Liver (tissue), 8 donors: ENCODE measurements at regions not wholly inside any gene's neighbourhood (a gene's known extent, or its start where the extent isn't known, plus 50 kb on each side); places are given as distances from the start of the nearest gene placed in this dataset.

Experiments
- DNase-seq: peaks from one replicate; pipeline ENCODE4 v3.0.0-alpha.2; 2017; ENCODE audit warnings: low spot score
- H3K27ac ChIP-seq, 2 donors: one replicate each; pipeline ENCODE4 v1.7.0; 2013; ENCODE audit warnings: inconsistent platforms in 2 of 2, low read length in 2 of 2, control low read depth in 1 of 2, low read depth in 1 of 2, mild to moderate bottlenecking in 1 of 2
- H3K27me3 ChIP-seq, 4 donors: one replicate each; pipeline versions ENCODE4 v1.6.1 to v1.7.0; 2013; ENCODE audit warnings: low read length in 3 of 4, inconsistent platforms in 1 of 4, mild to moderate bottlenecking in 1 of 4, moderate library complexity in 1 of 4; ENCODE audit not compliant: control insufficient read depth in 4 of 4, insufficient read depth in 4 of 4
- H3K36me3 ChIP-seq, 4 donors: one replicate each; pipeline versions ENCODE4 v1.6.1 to v1.7.0; 2013; ENCODE audit warnings: low read length in 3 of 4, mild to moderate bottlenecking in 3 of 4, low read depth in 1 of 4, moderate library complexity in 1 of 4; ENCODE audit not compliant: control insufficient read depth in 4 of 4, insufficient read depth in 3 of 4
- H3K4me1 ChIP-seq, 4 donors: one replicate each; pipeline versions ENCODE4 v1.6.1 to v1.7.0; 2013; ENCODE audit warnings: low read length in 3 of 4, mild to moderate bottlenecking in 3 of 4, moderate library complexity in 1 of 4; ENCODE audit not compliant: control insufficient read depth in 4 of 4, insufficient read depth in 4 of 4
- H3K4me3 ChIP-seq, 3 donors: one replicate each; pipeline versions ENCODE4 v1.6.1 to v1.7.0; 2013; ENCODE audit warnings: low read length in 3 of 3, control low read depth in 1 of 3, low read depth in 1 of 3, mild to moderate bottlenecking in 1 of 3
- H3K9ac ChIP-seq, 2 donors: one replicate each; pipeline ENCODE4 v1.7.0; 2013; ENCODE audit warnings: low read length in 2 of 2, mild to moderate bottlenecking in 2 of 2, moderate library complexity in 2 of 2, control low read depth in 1 of 2, low read depth in 1 of 2
- H3K9me3 ChIP-seq, 4 donors: one replicate each; pipeline versions ENCODE4 v1.6.1 to v1.7.0; 2013; ENCODE audit warnings: low read length in 3 of 4; ENCODE audit not compliant: control insufficient read depth in 4 of 4
- FOXA1 ChIP-seq: IDR thresholded peaks from 2 replicates; pipeline ENCODE4 v1.6.1; 2016; ENCODE audit warnings: antibody characterized with exemption
- FOXA2 ChIP-seq: IDR thresholded peaks from 2 replicates; pipeline ENCODE4 v1.6.1; 2016; ENCODE audit warnings: antibody characterized with exemption
- GABPA ChIP-seq, 2 donors: IDR thresholded peaks in 1 of 2; conservative IDR thresholded peaks in 1 of 2; 2 replicates each; pipeline ENCODE4 v1.6.1; 2016; ENCODE audit warnings: antibody characterized with exemption in 2 of 2, mild to moderate bottlenecking in 1 of 2, moderate library complexity in 1 of 2
- HNF4A ChIP-seq, 2 donors: conservative IDR thresholded peaks; 2 replicates each; pipeline ENCODE4 v1.6.1; 2016; ENCODE audit warnings: antibody characterized with exemption in 2 of 2, mild to moderate bottlenecking in 2 of 2
- HNF4G ChIP-seq: IDR thresholded peaks from 2 replicates; pipeline ENCODE4 v1.6.1; 2016; ENCODE audit warnings: antibody characterized with exemption
- JUND ChIP-seq, 2 donors: IDR thresholded peaks; 2 replicates each; pipeline ENCODE4 v1.6.1; 2016; ENCODE audit warnings: antibody characterized with exemption in 2 of 2
- NR2F2 ChIP-seq: IDR thresholded peaks from 2 replicates; pipeline ENCODE4 v1.6.1; 2016; ENCODE audit warnings: antibody characterized with exemption
- RAD21 ChIP-seq, 2 donors: IDR thresholded peaks; 2 replicates each; pipeline ENCODE4 v1.6.1; 2016; ENCODE audit warnings: antibody characterized with exemption in 2 of 2, mild to moderate bottlenecking in 2 of 2
- RXRA ChIP-seq, 2 donors: IDR thresholded peaks; 2 replicates each; pipeline ENCODE4 v1.6.1; 2017 to 2018; ENCODE audit warnings: antibody characterized with exemption in 2 of 2, mild to moderate bottlenecking in 1 of 2
- SP1 ChIP-seq: IDR thresholded peaks from 2 replicates; pipeline ENCODE4 v1.6.1; 2018; ENCODE audit warnings: antibody characterized with exemption, mild to moderate bottlenecking
- TAF1 ChIP-seq: conservative IDR thresholded peaks from 2 replicates; pipeline ENCODE4 v1.6.1; 2016; ENCODE audit warnings: antibody characterized with exemption, mild to moderate bottlenecking
- YY1 ChIP-seq: IDR thresholded peaks from 2 replicates; pipeline ENCODE4 v1.6.1; 2016; ENCODE audit warnings: antibody characterized with exemption, mild to moderate bottlenecking
- WGBS: extraction: QIAGEN DNeasy Blood & Tissue Kit; methylation state at CpG from one replicate; pipeline ENCODE4 v1.1.7; 2013; 5-methylcytosine and 5-hydroxymethylcytosine counted together
- TF ChIP-seq, protein P1 (sequence below): IDR thresholded peaks from 2 replicates; pipeline ENCODE4 v1.6.1; 2016; ENCODE audit warnings: antibody characterized with exemption
- TF ChIP-seq, protein P2 (sequence below): IDR thresholded peaks from 2 replicates; pipeline ENCODE4 v1.6.1; 2016; ENCODE audit warnings: antibody characterized with exemption
- TF ChIP-seq, protein P3 (sequence below): fragments of 150-350 bp; IDR thresholded peaks from 2 replicates; pipeline ENCODE4 v1.5.1; 2017; ENCODE audit warnings: improper control_type of control experiment, low read depth, low read length; ENCODE audit not compliant: missing input control
- TF ChIP-seq, protein P4 (sequence below): IDR thresholded peaks from 2 replicates; pipeline ENCODE4 v1.6.1; 2016; ENCODE audit warnings: antibody characterized with exemption
- TF ChIP-seq, protein P5 (sequence below): IDR thresholded peaks from 2 replicates; pipeline ENCODE4 v1.6.1; 2016; ENCODE audit warnings: antibody characterized with exemption, mild to moderate bottlenecking
- donor health status: healthy.
- donor health status: healthy.
- donor health status: healthy.
- donor health status: healthy.
- donor health status: healthy.

DNA sequence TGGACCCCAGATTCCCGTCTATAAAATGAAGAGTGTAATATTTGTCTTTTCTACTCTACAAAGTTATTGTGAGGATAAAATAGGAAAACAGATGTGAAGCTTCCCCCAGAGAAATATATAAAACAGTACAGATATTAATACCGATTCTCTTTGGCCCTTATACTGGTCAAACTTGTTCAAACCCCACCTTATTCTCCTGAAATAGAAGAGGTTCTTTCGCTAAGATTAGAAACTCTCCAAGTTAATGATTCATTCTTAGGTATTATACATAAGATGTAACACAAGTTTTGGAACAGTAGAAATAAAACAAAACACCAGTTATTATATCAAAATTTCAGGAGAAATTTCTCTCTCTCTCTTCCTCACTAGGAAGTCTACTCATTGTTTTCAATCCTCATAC is 852.4 kb upstream of the ADAMTS5 start:
- H3K9me3 ChIP-seq, result no peaks in the 10 kb centered on the region
- 71% methylated on average over 3 of the region's 3 CpGs for WGBS
- H3K27ac ChIP-seq, result no peak overlapping the region
- no peak overlapping the region for H3K4me3 ChIP-seq
- no peaks in the 10 kb centered on the region for H3K36me3 ChIP-seq
- peaks cover 0 to 2% (median 0%) of the 10 kb centered on the region in 4 donors for H3K27me3 ChIP-seq
- H3K9ac ChIP-seq, result no peak overlapping the region
- no peak for DNase-seq
- TF ChIP-seq FOXA1, result no peak
- no peak for TF ChIP-seq YY1
- TF ChIP-seq HNF4G, result no peak
- TF ChIP-seq RAD21 (IDR thresholded peaks at IDR 0.05), result no peak
- no peak for TF ChIP-seq JUND (IDR thresholded peaks at IDR 0.05)
- H3K4me1 ChIP-seq, result no peaks in the 10 kb centered on the region

DNA sequence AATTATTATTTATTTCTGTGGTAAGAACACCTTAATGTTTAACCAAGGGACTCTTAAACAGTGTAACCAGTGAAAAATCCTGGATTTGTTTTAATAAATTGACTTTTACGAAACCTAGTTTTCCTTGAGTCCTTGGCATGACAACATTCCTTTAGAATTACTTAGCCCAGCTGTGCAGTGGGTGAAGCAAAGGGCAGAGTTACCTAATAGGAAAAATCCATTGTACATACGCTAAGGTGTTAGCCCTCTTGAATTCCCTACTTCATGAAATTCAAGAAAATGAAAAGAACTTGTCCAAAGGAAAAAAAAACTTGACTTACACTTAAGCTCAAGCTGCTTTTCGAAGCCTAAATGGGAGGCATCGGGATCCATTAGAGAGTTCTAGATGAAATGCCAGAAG is 852.0 kb upstream of the ADAMTS5 start:
- 87% methylated on average over 4 of the region's 4 CpGs for WGBS
- H3K4me3 ChIP-seq, result no peak overlapping the region
- no peak for DNase-seq
- TF ChIP-seq NR2F2 (no peak), SP1 (no peak), TAF1 (no peak), FOXA2 (no peak), YY1 (no peak)
- TF ChIP-seq, protein P1, sequence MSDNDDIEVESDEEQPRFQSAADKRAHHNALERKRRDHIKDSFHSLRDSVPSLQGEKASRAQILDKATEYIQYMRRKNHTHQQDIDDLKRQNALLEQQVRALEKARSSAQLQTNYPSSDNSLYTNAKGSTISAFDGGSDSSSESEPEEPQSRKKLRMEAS, result no peak
- H3K27ac ChIP-seq, result no peak overlapping the region
- H3K4me1 ChIP-seq, result no peaks in the 10 kb centered on the region
- peaks cover 0 to 2% (median 0%) of the 10 kb centered on the region in 4 donors for H3K27me3 ChIP-seq
- H3K9me3 ChIP-seq, result no peaks in the 10 kb centered on the region
- no peak overlapping the region for H3K9ac ChIP-seq
- no peaks in the 10 kb centered on the region for H3K36me3 ChIP-seq

DNA sequence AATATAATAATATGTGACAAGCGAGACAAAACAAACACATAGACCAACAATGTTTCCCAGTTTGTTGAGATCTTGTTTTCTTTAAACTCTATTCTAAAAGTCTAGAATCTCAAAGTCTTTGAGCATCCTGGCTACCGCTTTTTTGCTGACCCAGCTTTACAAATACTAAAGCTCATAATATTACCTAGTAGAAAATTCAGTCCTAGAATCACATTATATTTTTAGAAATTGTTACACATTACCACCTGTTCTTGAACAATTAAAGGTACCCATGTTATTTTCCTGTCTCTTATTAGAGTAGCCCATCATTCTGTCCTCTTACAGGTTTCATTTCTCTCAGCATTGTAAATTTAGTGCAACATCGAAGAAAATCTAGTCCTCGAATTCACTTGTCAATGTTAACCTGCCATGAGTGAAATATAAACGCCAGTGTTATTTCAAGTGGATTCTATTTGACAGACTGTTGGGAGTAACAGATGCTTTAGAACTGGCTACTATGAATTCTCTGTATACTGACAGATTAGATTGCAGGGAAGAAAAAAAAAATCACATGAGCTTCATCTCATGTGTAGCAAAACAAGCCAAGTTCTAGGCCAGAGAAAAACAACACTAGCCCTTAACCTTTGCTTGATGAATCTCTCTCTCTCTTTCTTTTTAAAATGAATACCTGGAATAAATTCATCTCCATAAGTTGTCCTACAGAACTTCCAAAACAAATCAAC is 851.2 kb upstream of the ADAMTS5 start:
- WGBS, result 93% methylated on average over 5 of the region's 5 CpGs
- no peak overlapping the region for H3K9ac ChIP-seq
- H3K27me3 ChIP-seq, result peaks cover 0 to 2% (median 0%) of the 10 kb centered on the region in 4 donors
- H3K4me3 ChIP-seq, result no peak overlapping the region
- no peaks in the 10 kb centered on the region for H3K4me1 ChIP-seq
- no peak overlapping the region for H3K27ac ChIP-seq
- H3K9me3 ChIP-seq, result no peaks in the 10 kb centered on the region
- TF ChIP-seq FOXA1, result no peak
- TF ChIP-seq, protein P2, sequence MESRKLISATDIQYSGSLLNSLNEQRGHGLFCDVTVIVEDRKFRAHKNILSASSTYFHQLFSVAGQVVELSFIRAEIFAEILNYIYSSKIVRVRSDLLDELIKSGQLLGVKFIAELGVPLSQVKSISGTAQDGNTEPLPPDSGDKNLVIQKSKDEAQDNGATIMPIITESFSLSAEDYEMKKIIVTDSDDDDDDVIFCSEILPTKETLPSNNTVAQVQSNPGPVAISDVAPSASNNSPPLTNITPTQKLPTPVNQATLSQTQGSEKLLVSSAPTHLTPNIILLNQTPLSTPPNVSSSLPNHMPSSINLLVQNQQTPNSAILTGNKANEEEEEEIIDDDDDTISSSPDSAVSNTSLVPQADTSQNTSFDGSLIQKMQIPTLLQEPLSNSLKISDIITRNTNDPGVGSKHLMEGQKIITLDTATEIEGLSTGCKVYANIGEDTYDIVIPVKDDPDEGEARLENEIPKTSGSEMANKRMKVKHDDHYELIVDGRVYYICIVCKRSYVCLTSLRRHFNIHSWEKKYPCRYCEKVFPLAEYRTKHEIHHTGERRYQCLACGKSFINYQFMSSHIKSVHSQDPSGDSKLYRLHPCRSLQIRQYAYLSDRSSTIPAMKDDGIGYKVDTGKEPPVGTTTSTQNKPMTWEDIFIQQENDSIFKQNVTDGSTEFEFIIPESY, result no peak
- TF ChIP-seq, protein P3, sequence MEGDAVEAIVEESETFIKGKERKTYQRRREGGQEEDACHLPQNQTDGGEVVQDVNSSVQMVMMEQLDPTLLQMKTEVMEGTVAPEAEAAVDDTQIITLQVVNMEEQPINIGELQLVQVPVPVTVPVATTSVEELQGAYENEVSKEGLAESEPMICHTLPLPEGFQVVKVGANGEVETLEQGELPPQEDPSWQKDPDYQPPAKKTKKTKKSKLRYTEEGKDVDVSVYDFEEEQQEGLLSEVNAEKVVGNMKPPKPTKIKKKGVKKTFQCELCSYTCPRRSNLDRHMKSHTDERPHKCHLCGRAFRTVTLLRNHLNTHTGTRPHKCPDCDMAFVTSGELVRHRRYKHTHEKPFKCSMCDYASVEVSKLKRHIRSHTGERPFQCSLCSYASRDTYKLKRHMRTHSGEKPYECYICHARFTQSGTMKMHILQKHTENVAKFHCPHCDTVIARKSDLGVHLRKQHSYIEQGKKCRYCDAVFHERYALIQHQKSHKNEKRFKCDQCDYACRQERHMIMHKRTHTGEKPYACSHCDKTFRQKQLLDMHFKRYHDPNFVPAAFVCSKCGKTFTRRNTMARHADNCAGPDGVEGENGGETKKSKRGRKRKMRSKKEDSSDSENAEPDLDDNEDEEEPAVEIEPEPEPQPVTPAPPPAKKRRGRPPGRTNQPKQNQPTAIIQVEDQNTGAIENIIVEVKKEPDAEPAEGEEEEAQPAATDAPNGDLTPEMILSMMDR, result no peak
- TF ChIP-seq TAF1, result no peak
- TF ChIP-seq, protein P4, sequence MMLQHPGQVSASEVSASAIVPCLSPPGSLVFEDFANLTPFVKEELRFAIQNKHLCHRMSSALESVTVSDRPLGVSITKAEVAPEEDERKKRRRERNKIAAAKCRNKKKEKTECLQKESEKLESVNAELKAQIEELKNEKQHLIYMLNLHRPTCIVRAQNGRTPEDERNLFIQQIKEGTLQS, result no peak
- TF ChIP-seq HNF4A (conservative IDR thresholded peaks at IDR 0.05), result no peak
- TF ChIP-seq FOXA2, result no peak
- TF ChIP-seq, protein P1, result no peak
- TF ChIP-seq SP1, result no peak
- TF ChIP-seq GABPA (IDR thresholded peaks at IDR 0.05 in 1 of 2, conservative IDR thresholded peaks at IDR 0.05 in 1 of 2), result no peak
- TF ChIP-seq RXRA (IDR thresholded peaks at IDR 0.05), result no peak
- no peak for TF ChIP-seq NR2F2
- TF ChIP-seq, protein P5, sequence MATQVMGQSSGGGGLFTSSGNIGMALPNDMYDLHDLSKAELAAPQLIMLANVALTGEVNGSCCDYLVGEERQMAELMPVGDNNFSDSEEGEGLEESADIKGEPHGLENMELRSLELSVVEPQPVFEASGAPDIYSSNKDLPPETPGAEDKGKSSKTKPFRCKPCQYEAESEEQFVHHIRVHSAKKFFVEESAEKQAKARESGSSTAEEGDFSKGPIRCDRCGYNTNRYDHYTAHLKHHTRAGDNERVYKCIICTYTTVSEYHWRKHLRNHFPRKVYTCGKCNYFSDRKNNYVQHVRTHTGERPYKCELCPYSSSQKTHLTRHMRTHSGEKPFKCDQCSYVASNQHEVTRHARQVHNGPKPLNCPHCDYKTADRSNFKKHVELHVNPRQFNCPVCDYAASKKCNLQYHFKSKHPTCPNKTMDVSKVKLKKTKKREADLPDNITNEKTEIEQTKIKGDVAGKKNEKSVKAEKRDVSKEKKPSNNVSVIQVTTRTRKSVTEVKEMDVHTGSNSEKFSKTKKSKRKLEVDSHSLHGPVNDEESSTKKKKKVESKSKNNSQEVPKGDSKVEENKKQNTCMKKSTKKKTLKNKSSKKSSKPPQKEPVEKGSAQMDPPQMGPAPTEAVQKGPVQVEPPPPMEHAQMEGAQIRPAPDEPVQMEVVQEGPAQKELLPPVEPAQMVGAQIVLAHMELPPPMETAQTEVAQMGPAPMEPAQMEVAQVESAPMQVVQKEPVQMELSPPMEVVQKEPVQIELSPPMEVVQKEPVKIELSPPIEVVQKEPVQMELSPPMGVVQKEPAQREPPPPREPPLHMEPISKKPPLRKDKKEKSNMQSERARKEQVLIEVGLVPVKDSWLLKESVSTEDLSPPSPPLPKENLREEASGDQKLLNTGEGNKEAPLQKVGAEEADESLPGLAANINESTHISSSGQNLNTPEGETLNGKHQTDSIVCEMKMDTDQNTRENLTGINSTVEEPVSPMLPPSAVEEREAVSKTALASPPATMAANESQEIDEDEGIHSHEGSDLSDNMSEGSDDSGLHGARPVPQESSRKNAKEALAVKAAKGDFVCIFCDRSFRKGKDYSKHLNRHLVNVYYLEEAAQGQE, result no peak
- DNase-seq, result no peak
- H3K36me3 ChIP-seq, result no peaks in the 10 kb centered on the region
